ENCODE measurements at regions not wholly inside any gene's neighbourhood (a gene's known extent, or its start where the extent isn't known, plus 50 kb on each side); places are given as distances from the start of the nearest gene placed in this dataset.

GRCh38 chr4:79266136-79266535, 59.7 kb downstream of the NAA11 start:
- TF ChIP-seq CTCF (IDR thresholded peaks at IDR 0.05; ENCODE audit: poor library complexity, severe bottlenecking) (no peak), TAF1 (IDR thresholded peaks at IDR 0.05; ENCODE audit: low read depth) (no peak)
